ENCODE measurements at regions not wholly inside any gene's neighbourhood (a gene's known extent, or its start where the extent isn't known, plus 50 kb on each side); places are given as distances from the start of the nearest gene placed in this dataset.

DNA sequence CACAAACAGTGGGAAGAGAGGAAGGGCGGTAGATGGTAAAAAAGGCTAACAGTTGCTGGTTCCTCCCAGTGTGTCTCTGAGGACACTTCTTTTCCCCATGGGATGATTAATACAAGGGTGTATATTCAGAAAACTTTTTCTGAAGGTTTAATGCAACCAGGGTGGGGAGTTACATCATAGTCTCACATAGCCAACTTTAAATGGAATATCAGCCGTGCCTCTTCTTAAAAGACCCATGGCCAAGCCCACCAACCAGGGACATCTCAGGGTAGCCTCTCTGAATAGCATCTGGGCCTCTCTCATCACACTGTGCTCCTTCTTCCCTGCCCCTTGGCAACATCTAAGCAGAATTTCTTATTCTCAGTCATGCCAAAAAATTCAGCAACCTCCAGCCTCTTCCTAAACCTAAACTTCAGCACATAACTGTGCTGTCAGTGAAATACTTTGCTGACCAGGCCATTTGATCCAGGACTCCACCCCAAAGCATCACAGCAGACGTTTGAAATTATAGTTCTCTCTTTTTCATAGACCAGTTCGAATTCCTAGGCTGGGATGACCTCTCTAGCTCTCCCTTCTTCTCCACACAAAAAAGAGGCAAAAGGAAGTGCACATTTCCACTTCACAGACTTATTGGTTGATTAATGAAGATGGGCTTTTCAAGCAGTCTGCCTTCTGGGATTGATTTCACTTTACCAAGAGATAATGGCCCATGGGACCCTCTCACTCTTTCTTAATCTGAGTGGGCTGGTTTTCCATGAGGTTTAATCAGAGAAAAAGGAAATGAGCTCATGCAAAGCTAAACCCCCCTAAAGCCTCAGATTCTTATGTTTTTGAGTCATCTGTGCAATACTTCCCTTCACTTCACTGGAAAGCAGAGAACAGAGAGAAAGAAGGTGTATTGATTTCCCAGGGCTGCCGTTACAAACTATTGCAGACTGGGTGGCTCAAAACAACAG is 85.1 kb upstream of the RAI14 start:
- no peak overlapping the region for H3K27ac ChIP-seq
- TF ChIP-seq, protein P1, sequence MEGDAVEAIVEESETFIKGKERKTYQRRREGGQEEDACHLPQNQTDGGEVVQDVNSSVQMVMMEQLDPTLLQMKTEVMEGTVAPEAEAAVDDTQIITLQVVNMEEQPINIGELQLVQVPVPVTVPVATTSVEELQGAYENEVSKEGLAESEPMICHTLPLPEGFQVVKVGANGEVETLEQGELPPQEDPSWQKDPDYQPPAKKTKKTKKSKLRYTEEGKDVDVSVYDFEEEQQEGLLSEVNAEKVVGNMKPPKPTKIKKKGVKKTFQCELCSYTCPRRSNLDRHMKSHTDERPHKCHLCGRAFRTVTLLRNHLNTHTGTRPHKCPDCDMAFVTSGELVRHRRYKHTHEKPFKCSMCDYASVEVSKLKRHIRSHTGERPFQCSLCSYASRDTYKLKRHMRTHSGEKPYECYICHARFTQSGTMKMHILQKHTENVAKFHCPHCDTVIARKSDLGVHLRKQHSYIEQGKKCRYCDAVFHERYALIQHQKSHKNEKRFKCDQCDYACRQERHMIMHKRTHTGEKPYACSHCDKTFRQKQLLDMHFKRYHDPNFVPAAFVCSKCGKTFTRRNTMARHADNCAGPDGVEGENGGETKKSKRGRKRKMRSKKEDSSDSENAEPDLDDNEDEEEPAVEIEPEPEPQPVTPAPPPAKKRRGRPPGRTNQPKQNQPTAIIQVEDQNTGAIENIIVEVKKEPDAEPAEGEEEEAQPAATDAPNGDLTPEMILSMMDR (conservative IDR thresholded peaks at IDR 0.05) = no peak

DNA sequence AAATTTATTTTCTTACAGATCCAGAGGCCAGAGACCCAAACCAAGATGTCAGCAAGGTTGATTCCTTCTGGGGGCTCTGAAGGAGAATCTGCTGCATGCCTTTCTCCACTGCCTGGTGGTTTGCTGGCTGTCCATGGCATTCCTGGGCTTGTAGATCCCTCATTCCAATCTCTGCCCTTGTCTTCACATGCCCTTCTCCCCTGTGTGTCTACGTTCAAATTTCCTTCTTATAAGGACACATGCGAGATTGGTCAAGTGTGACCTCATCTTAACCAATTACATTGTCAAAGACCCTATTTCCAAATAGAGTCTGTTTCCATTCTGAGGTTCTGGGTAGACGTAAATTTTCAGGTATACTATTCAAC is 84.5 kb upstream of the RAI14 start:
- TF ChIP-seq, protein P1 (conservative IDR thresholded peaks at IDR 0.05) = no peak
- H3K27ac ChIP-seq = no peak overlapping the region

DNA sequence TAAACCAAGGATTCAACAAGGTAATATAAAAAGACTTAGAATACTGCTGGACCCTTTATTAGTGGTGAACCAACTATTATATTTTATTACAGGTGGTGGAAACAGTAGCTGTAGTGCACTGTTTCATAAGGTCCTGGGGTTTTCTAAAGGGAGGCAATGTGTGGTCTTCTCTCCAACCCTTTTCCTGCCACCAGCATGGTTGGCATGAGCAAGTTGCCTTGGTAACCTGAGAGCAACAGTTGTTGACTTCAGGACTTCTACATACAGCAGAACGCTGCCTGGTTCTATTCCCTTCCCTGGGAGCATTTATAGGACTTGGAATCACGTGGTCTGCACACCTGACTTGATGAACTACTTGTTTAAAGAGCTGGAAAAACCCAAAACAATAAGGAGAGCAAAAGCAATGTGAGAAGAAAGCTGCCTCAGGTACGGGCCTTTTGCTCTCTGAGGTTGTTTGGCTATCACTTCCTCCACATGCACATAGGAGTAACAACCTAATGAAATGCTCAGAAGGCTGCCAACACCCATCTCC is 81.1 kb upstream of the RAI14 start:
- peak overlapping the region; percentile 87 for H3K27ac ChIP-seq
- TF ChIP-seq, protein P1 (conservative IDR thresholded peaks at IDR 0.05) = no peak

DNA sequence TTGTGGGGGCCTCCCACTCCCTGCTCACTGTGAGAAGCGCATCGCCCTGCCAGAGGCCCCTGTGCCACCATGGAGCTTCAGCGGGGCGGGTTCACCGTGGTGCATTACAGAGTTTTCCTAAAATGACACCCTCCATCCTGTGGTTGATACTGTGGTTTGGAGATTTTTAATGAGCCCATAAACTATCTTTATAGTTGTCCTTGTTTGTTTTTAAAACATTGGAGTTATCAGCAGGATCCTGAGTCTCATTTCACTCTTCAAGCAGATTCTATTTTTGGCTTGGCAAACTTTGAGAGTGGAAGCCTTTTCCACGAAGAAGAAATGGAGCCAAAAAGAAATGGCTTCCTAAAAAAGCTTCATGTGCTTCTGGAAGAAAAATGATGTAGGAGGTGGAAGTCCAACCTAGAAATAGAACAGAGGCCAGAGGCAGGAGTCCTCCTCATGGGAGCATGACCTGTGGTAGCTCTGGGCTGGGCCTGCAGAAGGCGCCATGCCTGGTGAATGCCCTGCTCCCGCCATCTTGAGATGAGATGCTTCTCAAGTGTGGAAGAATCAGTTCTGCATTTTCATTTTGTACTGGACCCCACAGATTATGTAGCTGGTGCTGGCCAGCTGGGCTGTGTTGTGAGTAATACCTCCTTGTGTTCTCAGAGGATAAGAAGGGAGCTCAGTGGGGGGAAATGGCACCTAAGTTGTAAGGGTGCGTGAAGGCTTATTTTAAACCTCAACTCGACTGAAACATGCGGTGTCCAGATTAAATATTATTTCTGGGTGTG is 79.0 kb upstream of the RAI14 start:
- TF ChIP-seq, protein P1 (conservative IDR thresholded peaks at IDR 0.05) = no peak
- peak overlapping the region; percentile 87 for H3K27ac ChIP-seq

DNA sequence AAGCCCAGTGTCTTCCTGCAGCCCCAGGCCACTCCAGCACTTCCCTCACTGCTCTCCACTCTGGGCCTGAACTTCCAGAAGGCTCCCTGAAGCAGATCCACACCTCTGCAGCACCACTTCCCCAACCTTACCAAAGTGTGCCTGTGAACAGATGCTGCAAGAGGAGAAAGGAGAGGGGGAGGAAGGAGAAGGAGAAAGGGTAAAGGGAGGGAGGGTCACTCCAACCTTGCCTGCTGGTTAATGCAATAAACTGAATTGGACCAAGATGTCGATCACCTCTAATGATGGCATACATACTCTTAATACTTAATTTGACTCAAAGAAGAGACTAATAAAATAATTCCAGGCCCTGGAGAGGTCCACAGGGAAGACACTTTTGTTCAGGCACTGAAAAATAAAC is 77.2 kb upstream of the RAI14 start:
- TF ChIP-seq, protein P1 (conservative IDR thresholded peaks at IDR 0.05) = no peak
- peak overlapping the region; percentile 87; the same call in 1 of the 2 replicates for H3K27ac ChIP-seq

DNA sequence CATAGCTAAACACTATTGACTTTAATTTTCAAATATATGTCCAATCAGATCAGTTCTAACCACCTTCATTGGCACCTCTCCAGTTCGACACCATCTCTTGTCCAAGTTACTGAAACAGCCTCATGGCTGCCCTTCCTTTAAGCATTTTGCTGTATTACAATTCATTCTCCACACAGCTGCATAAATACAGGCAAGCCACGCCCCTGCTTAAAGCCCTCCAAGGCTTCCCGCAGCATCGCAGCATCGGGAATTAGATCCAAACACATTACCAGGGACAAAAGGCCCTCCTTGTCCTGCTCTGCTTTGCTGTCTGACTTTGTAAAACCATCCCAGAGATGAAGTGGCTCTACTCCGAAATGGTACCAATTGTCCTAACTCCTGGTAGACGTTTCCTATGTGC is 75.1 kb upstream of the RAI14 start:
- TF ChIP-seq, protein P1 (conservative IDR thresholded peaks at IDR 0.05) = no peak
- H3K27ac ChIP-seq = no peak overlapping the region

DNA sequence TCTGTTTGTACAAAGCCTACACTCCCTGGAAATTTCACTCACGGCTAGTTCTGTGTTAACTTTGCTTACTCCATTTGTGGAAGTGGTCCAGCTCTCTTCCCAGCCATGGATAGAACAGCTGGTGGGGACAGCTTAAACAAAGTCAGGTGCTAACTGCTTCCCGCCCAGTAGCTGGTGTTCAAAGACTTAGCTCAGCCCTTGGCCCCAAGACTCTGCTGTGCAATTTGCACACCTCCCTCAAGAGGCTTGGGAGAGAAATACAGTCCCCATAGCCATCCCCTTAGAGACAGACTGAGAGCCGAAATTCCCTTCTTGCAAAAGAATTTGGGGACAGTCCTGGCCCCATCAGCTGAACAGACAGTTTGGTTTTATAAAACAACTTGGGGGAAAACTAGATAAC is 73.8 kb upstream of the RAI14 start:
- H3K27ac ChIP-seq = peak overlapping the region; percentile 9
- TF ChIP-seq, protein P1 (conservative IDR thresholded peaks at IDR 0.05) = peak; percentile 23; the same call in 1 of the 2 replicates

Measured in VCaP (cell line).